CD4-positive, alpha-beta T cell (primary cell): ENCODE measurements at regions not wholly inside any gene's neighbourhood (a gene's known extent, or its start where the extent isn't known, plus 50 kb on each side); places are given as distances from the start of the nearest gene placed in this dataset.

ENCODE experiments used
- ATAC-seq: fragments of 200-7000 bp; cut with Tn5 transposase; one replicate; pipeline ENCODE4 v1.10.0; 2022; ENCODE audit warnings: mild to moderate bottlenecking; ENCODE audit not compliant: poor library complexity
- CTCF ChIA-PET: fragments of 350-600 bp; sonication (Branson Sonifier 250); formaldehyde crosslinking; loops from one replicate; lab custom pipeline; 2021; ENCODE audit warnings: antibody characterized with exemption, inconsistent platforms; lab: Charles Lee
- POLR2A ChIA-PET: fragments of 350-600 bp; sonication (Branson Sonifier 250); formaldehyde crosslinking; loops from one replicate; lab custom pipeline; 2021; ENCODE audit warnings: antibody characterized with exemption, inconsistent platforms; lab: Charles Lee
- DNase-seq, 14 experiments: peaks; one replicate each; pipeline ENCODE4 v3.0.0-alpha.2; 2013 to 2020; ENCODE audit warnings: mixed read lengths in 2 of 14
- H3K27ac ChIP-seq, 2 donors: one replicate each; pipeline versions ENCODE4 v1.5.1 to v1.7.0; 2013; ENCODE audit warnings: low read length in 2 of 2, low read depth in 1 of 2, mild to moderate bottlenecking in 1 of 2
- H3K27me3 ChIP-seq, 2 experiments: 1 replicate in 1 of 2; 2 replicates in 1 of 2; pipeline versions ENCODE4 v1.6.1 to v1.7.0; 2013; ENCODE audit warnings: low read length in 2 of 2, control low read depth in 1 of 2, mild to moderate bottlenecking in 1 of 2, moderate library complexity in 1 of 2; ENCODE audit not compliant: insufficient read depth in 2 of 2, control insufficient read depth in 1 of 2
- H3K36me3 ChIP-seq: one replicate; pipeline ENCODE4 v1.6.1; 2013; ENCODE audit warnings: low read length, control low read depth; ENCODE audit not compliant: insufficient read depth
- H3K4me1 ChIP-seq: one replicate; pipeline ENCODE4 v1.6.1; 2013; ENCODE audit warnings: low read length, control low read depth; ENCODE audit not compliant: insufficient read depth
- H3K4me3 ChIP-seq: one replicate; pipeline ENCODE4 v1.5.1; 2013; ENCODE audit warnings: mild to moderate bottlenecking, low read length, moderate library complexity
- H3K9me3 ChIP-seq, 2 experiments: 1 replicate in 1 of 2; 2 replicates in 1 of 2; pipeline versions ENCODE4 v1.6.1 to v1.7.0; 2013; ENCODE audit warnings: low read length in 2 of 2, mild to moderate bottlenecking in 2 of 2, control low read depth in 1 of 2, moderate library complexity in 1 of 2; ENCODE audit not compliant: control insufficient read depth in 1 of 2, insufficient read depth in 1 of 2
- H3K27ac Mint-ChIP-seq: one replicate; pipeline ENCODE4 v1.8.0; 2020; ENCODE audit warnings: mixed read lengths
- H3K27me3 Mint-ChIP-seq: one replicate; pipeline ENCODE4 v1.8.0; 2021; ENCODE audit warnings: mixed read lengths
- H3K36me3 Mint-ChIP-seq: one replicate; pipeline ENCODE4 v1.8.0; 2021; ENCODE audit warnings: low read depth, mixed read lengths
- H3K4me1 Mint-ChIP-seq: one replicate; pipeline ENCODE4 v1.8.0; 2021; ENCODE audit warnings: low read depth, mixed read lengths
- H3K4me3 Mint-ChIP-seq: one replicate; pipeline ENCODE4 v1.8.0; 2020; ENCODE audit warnings: mild to moderate bottlenecking, mixed read lengths
- H3K9me3 Mint-ChIP-seq: one replicate; pipeline ENCODE4 v1.8.0; 2020; ENCODE audit warnings: mixed read lengths
- intact Hi-C, 2 experiments: fragments of 100-400 bp; cut with DNase I in 1 of 2; cut with micrococcal nuclease in 1 of 2; formaldehyde crosslinking; loops; one replicate each; pipeline versions ENCODE4 v1.15.1 to v1.9.0; 2023 to 2025; cut with DNase I, micrococcal nuclease
- TF ChIP-seq, protein P1 (sequence below): fragments of 200-600 bp; IDR thresholded peaks from one replicate; pipeline ENCODE4 v1.8.0; 2022; ENCODE audit warnings: antibody characterized with exemption, mild to moderate bottlenecking

DNA sequence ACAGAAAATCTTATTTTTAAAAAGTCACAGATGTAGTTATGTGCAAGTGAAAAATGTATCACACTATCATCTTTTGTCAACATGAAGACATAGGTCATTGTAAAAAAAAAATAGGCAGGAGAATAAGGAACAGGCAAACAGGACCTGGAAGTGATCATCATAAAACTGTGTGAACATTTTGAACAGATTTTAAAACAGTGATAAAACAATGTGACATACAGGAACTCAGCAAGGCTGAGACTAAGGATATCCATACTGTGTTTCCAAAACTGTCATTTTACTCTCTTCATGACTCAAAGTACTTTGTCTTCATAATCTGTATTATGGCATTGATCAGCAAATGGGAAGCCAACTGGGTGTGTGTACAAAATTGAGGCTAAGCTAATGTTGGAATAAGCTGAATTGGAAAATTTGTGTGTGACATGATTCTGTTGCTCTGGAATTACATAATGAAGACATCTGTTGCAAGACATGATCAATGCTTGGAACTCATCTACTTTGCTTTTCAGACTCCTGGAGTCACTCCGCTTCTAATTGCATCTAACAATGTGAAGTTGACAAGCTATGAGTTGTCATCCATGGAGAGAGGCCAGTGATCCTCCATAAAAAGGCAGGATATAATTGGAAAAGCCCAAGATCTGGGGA is 978.7 kb upstream of the NUDT12 start:
- intact Hi-C loops = no loop called here
- Mint-ChIP-seq H3K27me3 (no peaks in the 10 kb centered on the region), H3K36me3 (no peaks in the 10 kb centered on the region), H3K4me1 (no peaks in the 10 kb centered on the region), H3K27ac (no peak overlapping the region), H3K9me3 (peaks cover 8% of the 10 kb centered on the region), H3K4me3 (no peak overlapping the region)
- Histone ChIP-seq H3K27ac (no peak overlapping the region), H3K4me1 (no peaks in the 10 kb centered on the region), H3K9me3 (no peaks in the 10 kb centered on the region), H3K36me3 (no peaks in the 10 kb centered on the region), H3K4me3 (no peak overlapping the region), H3K27me3 (no peaks in the 10 kb centered on the region)
- ATAC-seq = no peak
- TF ChIP-seq, protein P1, sequence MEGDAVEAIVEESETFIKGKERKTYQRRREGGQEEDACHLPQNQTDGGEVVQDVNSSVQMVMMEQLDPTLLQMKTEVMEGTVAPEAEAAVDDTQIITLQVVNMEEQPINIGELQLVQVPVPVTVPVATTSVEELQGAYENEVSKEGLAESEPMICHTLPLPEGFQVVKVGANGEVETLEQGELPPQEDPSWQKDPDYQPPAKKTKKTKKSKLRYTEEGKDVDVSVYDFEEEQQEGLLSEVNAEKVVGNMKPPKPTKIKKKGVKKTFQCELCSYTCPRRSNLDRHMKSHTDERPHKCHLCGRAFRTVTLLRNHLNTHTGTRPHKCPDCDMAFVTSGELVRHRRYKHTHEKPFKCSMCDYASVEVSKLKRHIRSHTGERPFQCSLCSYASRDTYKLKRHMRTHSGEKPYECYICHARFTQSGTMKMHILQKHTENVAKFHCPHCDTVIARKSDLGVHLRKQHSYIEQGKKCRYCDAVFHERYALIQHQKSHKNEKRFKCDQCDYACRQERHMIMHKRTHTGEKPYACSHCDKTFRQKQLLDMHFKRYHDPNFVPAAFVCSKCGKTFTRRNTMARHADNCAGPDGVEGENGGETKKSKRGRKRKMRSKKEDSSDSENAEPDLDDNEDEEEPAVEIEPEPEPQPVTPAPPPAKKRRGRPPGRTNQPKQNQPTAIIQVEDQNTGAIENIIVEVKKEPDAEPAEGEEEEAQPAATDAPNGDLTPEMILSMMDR = no peak
- no peak for DNase-seq
- CTCF ChIA-PET = no interaction called here
- POLR2A ChIA-PET = no interaction called here

DNA sequence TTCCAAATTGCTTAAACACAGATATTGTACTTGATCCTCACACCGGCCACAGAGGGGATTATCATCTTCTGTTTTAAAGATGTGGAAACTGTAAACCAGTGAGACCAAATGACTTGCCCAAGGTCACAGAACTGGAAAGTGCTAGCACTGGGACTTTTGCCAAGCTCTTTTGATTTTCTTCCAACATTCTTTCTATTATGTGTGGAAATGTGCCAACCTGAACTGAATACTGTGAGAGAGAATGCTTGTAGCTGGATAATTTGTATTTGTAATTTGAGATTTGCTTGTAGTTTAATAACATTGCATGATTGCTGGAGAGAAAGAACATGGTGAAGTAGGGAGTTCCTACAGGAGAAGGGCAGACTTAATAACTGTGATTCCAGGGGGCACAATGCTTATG is 977.9 kb upstream of the NUDT12 start:
- CTCF ChIA-PET = no interaction called here
- no peaks in the 10 kb centered on the region for H3K4me1 ChIP-seq
- intact Hi-C loops = no loop called here
- ATAC-seq (no peak), DNase-seq (no peak)
- no peaks in the 10 kb centered on the region for H3K27me3 ChIP-seq
- H3K9me3 ChIP-seq = no peaks in the 10 kb centered on the region
- Mint-ChIP-seq H3K4me1 (no peaks in the 10 kb centered on the region), H3K27ac (no peak overlapping the region), H3K36me3 (no peaks in the 10 kb centered on the region), H3K27me3 (no peaks in the 10 kb centered on the region), H3K4me3 (no peak overlapping the region), H3K9me3 (peaks cover 8% of the 10 kb centered on the region)
- POLR2A ChIA-PET = no interaction called here
- TF ChIP-seq, protein P1 = no peak
- H3K27ac ChIP-seq = no peak overlapping the region
- no peak overlapping the region for H3K4me3 ChIP-seq
- no peaks in the 10 kb centered on the region for H3K36me3 ChIP-seq

DNA sequence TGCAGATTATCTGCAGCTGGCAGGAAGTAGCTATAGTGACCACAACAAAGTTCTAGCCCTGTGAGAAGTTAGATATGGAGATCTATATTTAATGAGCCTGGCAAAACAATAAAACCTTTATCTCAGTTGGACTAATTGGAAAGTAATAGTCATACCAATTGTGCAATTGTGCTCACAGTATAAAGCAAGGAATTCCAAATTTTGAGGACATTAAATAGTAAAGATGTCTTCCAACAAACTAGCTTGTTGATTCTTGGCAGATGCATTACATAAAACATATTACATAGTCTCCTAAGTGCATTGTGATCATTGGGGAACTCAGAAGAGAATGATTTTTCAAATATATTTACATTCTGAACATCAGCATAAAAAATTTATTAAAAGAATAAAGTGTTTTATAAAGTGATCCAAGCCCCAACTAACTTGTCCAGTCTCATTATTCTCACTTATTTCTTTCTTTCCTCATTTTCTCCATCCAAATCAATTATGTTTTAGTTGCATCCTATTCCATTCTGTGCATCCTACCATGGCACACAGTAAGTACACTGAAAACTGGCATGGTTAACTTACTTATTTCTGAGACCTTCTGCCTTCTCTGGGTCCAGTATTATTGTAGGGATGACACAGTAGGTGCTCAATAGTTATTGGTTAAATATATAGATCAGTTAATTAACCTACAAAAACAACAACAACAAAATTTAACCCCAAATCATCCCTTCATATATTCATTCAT is 977.2 kb upstream of the NUDT12 start:
- no peak overlapping the region for H3K27ac ChIP-seq
- Mint-ChIP-seq H3K4me1 (no peaks in the 10 kb centered on the region), H3K36me3 (no peaks in the 10 kb centered on the region), H3K9me3 (peaks cover 9% of the 10 kb centered on the region), H3K27me3 (no peaks in the 10 kb centered on the region), H3K27ac (no peak overlapping the region), H3K4me3 (no peak overlapping the region)
- no peak for ATAC-seq
- ChIA-PET CTCF (no interaction called here), POLR2A (no interaction called here)
- no peaks in the 10 kb centered on the region for H3K27me3 ChIP-seq
- intact Hi-C loops = no loop called here
- no peak overlapping the region for H3K4me3 ChIP-seq
- H3K4me1 ChIP-seq = no peaks in the 10 kb centered on the region
- no peaks in the 10 kb centered on the region for H3K9me3 ChIP-seq
- H3K36me3 ChIP-seq = no peaks in the 10 kb centered on the region
- TF ChIP-seq, protein P1 = no peak
- no peak for DNase-seq
